ENCODE measurements at regions not wholly inside any gene's neighbourhood (a gene's known extent, or its start where the extent isn't known, plus 50 kb on each side); places are given as distances from the start of the nearest gene placed in this dataset.

- TF ChIP-seq, protein P1, sequence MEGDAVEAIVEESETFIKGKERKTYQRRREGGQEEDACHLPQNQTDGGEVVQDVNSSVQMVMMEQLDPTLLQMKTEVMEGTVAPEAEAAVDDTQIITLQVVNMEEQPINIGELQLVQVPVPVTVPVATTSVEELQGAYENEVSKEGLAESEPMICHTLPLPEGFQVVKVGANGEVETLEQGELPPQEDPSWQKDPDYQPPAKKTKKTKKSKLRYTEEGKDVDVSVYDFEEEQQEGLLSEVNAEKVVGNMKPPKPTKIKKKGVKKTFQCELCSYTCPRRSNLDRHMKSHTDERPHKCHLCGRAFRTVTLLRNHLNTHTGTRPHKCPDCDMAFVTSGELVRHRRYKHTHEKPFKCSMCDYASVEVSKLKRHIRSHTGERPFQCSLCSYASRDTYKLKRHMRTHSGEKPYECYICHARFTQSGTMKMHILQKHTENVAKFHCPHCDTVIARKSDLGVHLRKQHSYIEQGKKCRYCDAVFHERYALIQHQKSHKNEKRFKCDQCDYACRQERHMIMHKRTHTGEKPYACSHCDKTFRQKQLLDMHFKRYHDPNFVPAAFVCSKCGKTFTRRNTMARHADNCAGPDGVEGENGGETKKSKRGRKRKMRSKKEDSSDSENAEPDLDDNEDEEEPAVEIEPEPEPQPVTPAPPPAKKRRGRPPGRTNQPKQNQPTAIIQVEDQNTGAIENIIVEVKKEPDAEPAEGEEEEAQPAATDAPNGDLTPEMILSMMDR (IDR thresholded peaks at IDR 0.05) = no peak
- TF ChIP-seq POLR2A (IDR thresholded peaks at IDR 0.05) = no peak
These were observed 54.3 kb upstream of the NAV2 start for GRCh38 chr11:19658344-19658743.

Data from upper lobe of left lung (tissue), 4 donors.